ENCODE measurements at regions not wholly inside any gene's neighbourhood (a gene's known extent, or its start where the extent isn't known, plus 50 kb on each side); places are given as distances from the start of the nearest gene placed in this dataset.

GRCh38 chr13:85332615-85333014 lies 466.6 kb downstream of the SLITRK6 start:
- TF ChIP-seq CTCF (IDR thresholded peaks at IDR 0.05): no peak
- no peak for TF ChIP-seq POLR2A (IDR thresholded peaks at IDR 0.05)

All from esophagus squamous epithelium (tissue), 4 donors.